ENCODE measurements at regions not wholly inside any gene's neighbourhood (a gene's known extent, or its start where the extent isn't known, plus 50 kb on each side); places are given as distances from the start of the nearest gene placed in this dataset.

- Mint-ChIP-seq H3K27ac (no peak overlapping the region), H3K9me3 (peaks cover 0 to 2% (median 0%) of the 10 kb centered on the region in 7 donors), H3K4me1 (no peaks in the 10 kb centered on the region), H3K27me3 (ENCODE audit: low read depth in 3 of 3) (no peaks in the 10 kb centered on the region), H3K4me3 (no peak overlapping the region), H3K36me3 (no peaks in the 10 kb centered on the region)
- intact Hi-C loops (cut with micrococcal nuclease): no loop called here
- Histone ChIP-seq H3K27ac (ENCODE audit: low read depth in 1 of 2, low read length in 2 of 2) (no peak overlapping the region), H2AFZ (ENCODE audit: insufficient read depth, low read depth, low read length, poor library complexity, severe bottlenecking) (no peak overlapping the region), H3K4me1 (ENCODE audit: control insufficient read depth in 1 of 2, insufficient read depth in 2 of 2, low read length in 2 of 2) (no peaks in the 10 kb centered on the region), H3K4me3 (replicated peaks in 1 of 3; ENCODE audit: low read depth in 2 of 3, low read length in 3 of 3) (no peak overlapping the region), H3K9ac (ENCODE audit: insufficient read depth, low read length, poor library complexity, severe bottlenecking) (no peak overlapping the region), H3K36me3 (replicated peaks in 1 of 2; ENCODE audit: control insufficient read depth in 1 of 2, insufficient read depth in 2 of 2, low read length in 2 of 2) (no peaks in the 10 kb centered on the region), H4K20me1 (ENCODE audit: insufficient read depth, low read length) (no peaks in the 10 kb centered on the region), H3K9me3 (replicated peaks in 1 of 2; ENCODE audit: control insufficient read depth in 1 of 2, insufficient read depth in 1 of 2, low read length in 2 of 2) (no peaks in the 10 kb centered on the region), H3K4me2 (replicated peaks; ENCODE audit: extremely low read depth, low read length, poor library complexity, severe bottlenecking) (no peak overlapping the region), H3K27me3 (ENCODE audit: control insufficient read depth in 2 of 2, insufficient read depth in 2 of 2, low read length in 2 of 2) (no peaks in the 10 kb centered on the region), H3K79me2 (ENCODE audit: insufficient read depth, low read length) (no peaks in the 10 kb centered on the region)
- no peak for DNase-seq
- TF ChIP-seq CTCF (IDR thresholded peaks at IDR 0.05): no peak
These were observed 2334.0 kb downstream of the PCDH7 start for GRCh38 chr4:33054161-33054560.

DNA sequence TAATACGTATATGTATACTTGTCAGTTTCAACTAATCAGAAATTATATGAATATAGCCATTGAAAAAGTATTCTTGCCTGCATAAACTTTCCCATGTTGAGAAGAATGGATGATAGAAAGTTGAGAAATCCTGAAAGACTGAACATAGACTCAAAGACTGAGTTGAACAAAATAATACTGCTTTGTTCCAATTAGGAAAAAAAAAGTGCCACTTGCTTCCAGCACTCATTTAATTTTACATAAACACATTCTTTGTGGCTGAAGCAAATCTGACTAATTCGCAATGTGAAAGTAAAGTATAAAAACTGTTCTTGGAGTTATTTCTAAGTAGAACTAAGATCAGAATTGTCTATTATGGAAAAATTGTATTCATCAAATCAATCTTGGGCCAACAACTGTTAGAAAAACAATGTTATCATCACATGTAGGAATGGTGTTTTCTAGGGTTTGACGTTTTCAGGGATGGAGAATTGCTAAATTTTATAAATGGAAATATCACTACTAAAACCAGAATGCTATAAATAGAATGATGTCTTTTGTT, 2334.6 kb downstream of the PCDH7 start:
- H3K4me1 Mint-ChIP-seq: no peaks in the 10 kb centered on the region

More for the DNA sequence above, 2334.6 kb downstream of the PCDH7 start:
- Histone ChIP-seq H3K4me1 (ENCODE audit: control insufficient read depth in 1 of 2, insufficient read depth in 2 of 2, low read length in 2 of 2) (no peaks in the 10 kb centered on the region), H3K4me2 (replicated peaks; ENCODE audit: extremely low read depth, low read length, poor library complexity, severe bottlenecking) (no peak overlapping the region), H3K4me3 (replicated peaks in 1 of 3; ENCODE audit: low read depth in 2 of 3, low read length in 3 of 3) (no peak overlapping the region), H3K9me3 (replicated peaks in 1 of 2; ENCODE audit: control insufficient read depth in 1 of 2, insufficient read depth in 1 of 2, low read length in 2 of 2) (no peaks in the 10 kb centered on the region), H4K20me1 (ENCODE audit: insufficient read depth, low read length) (no peaks in the 10 kb centered on the region), H3K27ac (ENCODE audit: low read depth in 1 of 2, low read length in 2 of 2) (no peak overlapping the region), H3K9ac (ENCODE audit: insufficient read depth, low read length, poor library complexity, severe bottlenecking) (no peak overlapping the region), H3K79me2 (ENCODE audit: insufficient read depth, low read length) (no peaks in the 10 kb centered on the region), H2AFZ (ENCODE audit: insufficient read depth, low read depth, low read length, poor library complexity, severe bottlenecking) (no peak overlapping the region), H3K27me3 (ENCODE audit: control insufficient read depth in 2 of 2, insufficient read depth in 2 of 2, low read length in 2 of 2) (no peaks in the 10 kb centered on the region), H3K36me3 (replicated peaks in 1 of 2; ENCODE audit: control insufficient read depth in 1 of 2, insufficient read depth in 2 of 2, low read length in 2 of 2) (no peaks in the 10 kb centered on the region)
- no CpG with 5 or more reads among the region's 3 CpGs for WGBS (ENCODE audit: insufficient coverage)
- no peaks in the 10 kb centered on the region for H3K27me3 Mint-ChIP-seq (ENCODE audit: low read depth in 3 of 3)
- no peak for DNase-seq
- H3K27ac Mint-ChIP-seq: no peak overlapping the region
- H3K4me3 Mint-ChIP-seq: no peak overlapping the region
- intact Hi-C loops (cut with micrococcal nuclease): no loop called here
- no peaks in the 10 kb centered on the region for H3K36me3 Mint-ChIP-seq
- H3K9me3 Mint-ChIP-seq: peaks cover 0 to 2% (median 0%) of the 10 kb centered on the region in 7 donors
- TF ChIP-seq CTCF (IDR thresholded peaks at IDR 0.05): no peak
